GM19324 (cell line): ENCODE measurements at regions not wholly inside any gene's neighbourhood (a gene's known extent, or its start where the extent isn't known, plus 50 kb on each side); places are given as distances from the start of the nearest gene placed in this dataset.

Source experiments
- ATAC-seq: cut with Tn5 transposase; IDR thresholded peaks from one replicate; pipeline ENCODE4 v1.9.1; 2021; ENCODE audit warnings: mild to moderate bottlenecking, moderate library complexity; ENCODE audit not compliant: unreplicated experiment, low FRiP score

DNA sequence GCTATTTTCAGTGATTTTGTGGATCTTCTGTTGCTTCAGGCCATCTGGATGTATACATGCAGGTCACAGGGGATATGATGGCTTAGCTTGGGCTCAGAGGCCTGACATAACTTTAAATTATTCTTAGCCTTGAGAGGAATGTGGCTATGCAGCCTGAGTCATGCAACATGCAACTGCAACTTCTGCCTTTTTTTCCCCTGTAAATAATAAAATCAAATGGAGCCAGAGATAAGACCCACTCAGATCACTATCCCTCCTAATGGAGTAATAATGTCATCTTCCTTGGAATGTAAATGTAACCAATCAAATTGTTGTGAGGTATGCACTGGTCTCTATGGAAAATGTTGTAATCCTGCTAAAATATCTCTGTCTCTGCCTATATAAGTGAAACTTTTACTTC, 54.9 kb downstream of the MAGEB17 start:
- ATAC-seq = no peak

- no peak for ATAC-seq
These were observed 56.1 kb downstream of the MAGEB17 start for GRCh38 chrX:16223385-16223784.

- no peak for ATAC-seq
These were observed 71.9 kb downstream of the MAGEB17 start for GRCh38 chrX:16239211-16239610.

DNA sequence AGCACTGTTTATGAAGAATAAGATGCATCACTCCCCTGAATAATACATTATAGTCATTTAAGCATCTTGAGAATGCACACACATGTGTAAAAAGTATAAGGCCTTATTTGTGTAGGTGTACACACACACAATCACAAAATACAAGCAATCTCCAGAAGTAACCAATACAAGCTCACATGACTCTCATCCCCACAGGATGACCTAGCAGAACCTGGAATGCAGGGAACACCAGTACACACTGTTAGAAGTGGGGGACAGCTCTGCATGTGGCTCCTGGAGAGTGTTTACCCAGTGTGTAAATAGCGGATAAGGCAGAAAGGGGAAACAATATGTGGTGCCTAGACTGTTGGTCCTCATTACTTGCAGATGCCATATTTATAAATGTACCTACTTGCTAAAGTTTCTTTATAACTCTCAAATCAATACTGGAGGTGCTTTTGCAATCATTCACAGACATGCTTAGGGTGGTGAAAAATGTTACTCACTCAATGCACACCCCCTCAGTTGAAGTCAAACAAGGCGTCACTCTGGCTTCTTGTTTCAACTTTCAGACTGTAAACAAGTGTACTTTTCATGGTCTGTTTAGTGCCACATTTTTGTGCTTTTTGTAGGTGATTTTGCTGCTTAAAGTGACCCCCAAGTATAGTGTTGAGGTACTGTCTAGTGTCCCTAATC, 73.1 kb downstream of the MAGEB17 start:
- no peak for ATAC-seq

DNA sequence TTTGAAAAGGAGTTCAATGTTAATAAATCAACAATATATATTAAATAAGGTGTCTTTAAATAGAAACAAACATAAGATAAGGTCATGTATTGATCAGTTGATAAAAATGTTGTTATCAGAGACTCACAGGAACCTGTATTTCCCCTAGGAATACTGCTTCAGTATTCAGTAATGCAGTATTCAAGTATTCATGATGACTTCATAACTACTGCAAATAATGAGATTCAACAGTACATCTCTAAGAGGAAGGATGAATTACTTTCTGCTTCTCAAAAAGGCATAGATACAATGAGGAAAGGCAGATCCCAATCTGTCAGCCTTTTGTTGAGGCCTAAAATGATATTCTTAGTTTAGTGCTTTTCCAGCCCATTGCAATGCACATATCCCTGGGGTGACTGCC, 73.7 kb downstream of the MAGEB17 start:
- ATAC-seq = no peak

GRCh38 chrX:16250296-16250695, 83.0 kb downstream of the MAGEB17 start:
- no peak for ATAC-seq

- ATAC-seq = no peak
These were observed 84.5 kb downstream of the MAGEB17 start for GRCh38 chrX:16251782-16252181.

DNA sequence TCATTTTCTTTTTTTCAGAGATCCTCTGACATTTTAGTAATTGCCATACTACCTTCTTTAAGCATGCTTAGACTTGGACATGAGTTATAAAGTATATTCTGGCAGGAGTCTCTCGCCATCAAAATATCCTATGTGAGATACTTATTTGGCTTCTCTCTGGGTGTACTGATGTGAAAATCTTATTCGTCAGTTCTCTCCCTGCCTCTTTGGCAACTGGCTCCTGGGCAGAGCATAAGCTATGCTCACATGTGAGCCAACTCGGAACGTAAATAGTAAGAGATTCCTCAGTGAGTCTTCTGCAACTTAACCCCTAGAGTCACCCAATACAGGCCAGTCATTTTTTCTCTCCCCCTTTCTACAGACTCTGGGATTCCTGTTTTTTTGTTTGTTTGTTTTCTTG, 91.6 kb downstream of the MAGEB17 start:
- no peak for ATAC-seq

DNA sequence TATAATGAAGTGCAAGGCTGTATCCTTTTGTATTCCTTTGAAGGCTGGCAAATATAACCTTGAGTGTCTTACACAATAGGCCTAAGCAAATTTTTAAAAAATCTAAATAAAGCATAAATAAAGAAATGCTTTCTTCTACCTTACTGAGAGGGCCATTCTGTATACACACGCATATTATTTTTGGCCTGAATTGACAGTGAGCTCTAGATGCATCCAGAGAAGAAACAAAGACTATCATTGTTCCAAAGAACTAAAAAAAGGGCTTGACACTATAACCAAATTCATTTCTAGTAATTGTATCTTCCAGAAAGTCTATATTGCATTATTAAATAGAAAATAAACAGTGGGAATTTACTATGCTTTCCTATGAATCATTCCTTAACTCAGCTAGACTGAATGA, 100.2 kb downstream of the MAGEB17 start:
- ATAC-seq = no peak

DNA sequence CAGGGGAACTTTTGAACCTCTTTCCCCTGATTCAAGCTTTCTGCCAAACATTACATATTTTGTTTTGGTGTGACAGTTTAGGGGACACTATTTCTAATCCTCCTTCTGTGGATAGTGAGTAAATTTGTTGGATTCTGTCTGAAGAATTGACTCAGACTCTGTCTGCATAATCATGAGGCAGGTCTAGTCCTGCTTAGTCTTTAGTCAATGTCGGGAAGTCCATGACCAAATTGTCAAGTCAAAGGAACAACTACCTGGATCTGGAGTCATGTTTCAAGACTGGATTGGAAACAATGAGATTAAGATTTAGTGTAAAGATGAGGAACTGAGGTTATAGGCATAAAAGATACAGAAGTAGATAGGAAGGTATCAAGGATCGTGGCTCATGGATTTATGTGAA, 100.9 kb downstream of the MAGEB17 start:
- no peak for ATAC-seq

DNA sequence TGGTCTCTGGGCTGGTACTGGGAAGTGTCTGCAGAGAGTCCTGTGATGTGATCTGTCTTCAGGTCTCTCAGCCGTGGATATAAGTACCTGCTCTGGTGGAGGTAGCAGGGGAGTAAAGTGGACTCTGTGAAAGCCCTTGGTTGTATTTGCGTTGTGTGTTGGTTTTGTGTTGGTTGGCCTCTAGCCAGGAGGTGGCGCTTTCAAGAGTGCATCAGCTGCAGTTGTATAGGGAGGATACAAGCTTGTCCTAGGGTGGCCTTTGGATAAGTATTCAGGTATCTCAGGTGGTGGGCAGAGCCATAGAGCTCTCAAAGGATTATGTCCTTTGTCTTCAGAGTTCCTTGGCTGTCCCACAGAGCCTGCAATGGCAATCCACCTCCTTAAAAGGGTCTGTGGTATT, 111.6 kb downstream of the MAGEB17 start:
- no peak for ATAC-seq

- ATAC-seq = no peak
These were observed 114.9 kb downstream of the MAGEB17 start for GRCh38 chrX:16282209-16282608.

GRCh38 chrX:16284842-16285241, 117.6 kb downstream of the MAGEB17 start:
- ATAC-seq = no peak

GRCh38 chrX:16290997-16291396, 123.7 kb downstream of the MAGEB17 start:
- ATAC-seq = no peak

GRCh38 chrX:16300831-16301230, 133.6 kb downstream of the MAGEB17 start:
- no peak for ATAC-seq

GRCh38 chrX:16304751-16305150, 137.5 kb downstream of the MAGEB17 start:
- no peak for ATAC-seq

GRCh38 chrX:16305187-16305586, 137.9 kb downstream of the MAGEB17 start:
- no peak for ATAC-seq

GRCh38 chrX:16307950-16308349, 140.7 kb downstream of the MAGEB17 start:
- no peak for ATAC-seq

- ATAC-seq = no peak
These were observed 141.5 kb downstream of the MAGEB17 start for GRCh38 chrX:16308773-16309172.

- ATAC-seq = no peak
These were observed 143.0 kb downstream of the MAGEB17 start for GRCh38 chrX:16310326-16310725.

DNA sequence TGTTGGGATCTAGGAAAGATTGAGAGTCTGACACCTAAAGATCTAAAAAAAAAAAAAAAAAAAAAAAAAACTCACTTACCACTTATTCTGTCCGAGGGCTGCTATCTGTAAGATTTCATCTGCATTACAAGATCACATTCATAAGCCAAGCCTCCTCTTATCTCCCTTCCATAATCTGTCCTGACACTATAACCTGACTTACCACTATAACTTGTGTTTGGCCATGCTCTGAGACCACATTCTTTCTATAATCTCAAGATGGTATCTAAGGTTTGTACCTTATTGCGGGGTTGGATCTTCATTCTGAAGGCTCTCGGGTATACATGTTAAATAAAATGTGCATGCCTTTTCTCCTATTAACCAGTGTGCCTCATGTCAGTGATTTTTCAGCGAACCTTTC, 144.4 kb downstream of the MAGEB17 start:
- ATAC-seq = no peak

- ATAC-seq = no peak
These were observed 145.7 kb downstream of the MAGEB17 start for GRCh38 chrX:16312761-16313623.
